ENCODE measurements at regions not wholly inside any gene's neighbourhood (a gene's known extent, or its start where the extent isn't known, plus 50 kb on each side); places are given as distances from the start of the nearest gene placed in this dataset.

DNA sequence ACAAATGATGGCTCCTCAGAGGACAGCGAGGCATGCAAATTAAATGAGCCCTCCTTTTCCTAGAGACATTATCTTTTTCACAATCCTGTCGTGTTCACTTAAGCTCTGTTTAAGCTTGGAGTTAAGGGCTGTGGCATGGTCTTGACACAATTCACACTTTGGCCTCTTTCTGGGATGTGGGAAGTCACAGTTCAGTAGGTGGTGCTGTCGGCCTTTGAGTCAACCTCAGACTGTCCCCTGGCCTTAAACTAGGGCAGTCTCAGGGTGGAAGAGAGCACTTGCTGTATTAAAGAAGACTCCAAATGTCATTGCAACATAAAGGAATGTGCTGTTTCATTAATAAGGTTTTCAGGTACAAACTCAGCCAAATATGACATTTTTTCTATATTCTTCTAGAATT is 351.0 kb downstream of the MCTP2 start (continued):
- TF ChIP-seq, protein P1, sequence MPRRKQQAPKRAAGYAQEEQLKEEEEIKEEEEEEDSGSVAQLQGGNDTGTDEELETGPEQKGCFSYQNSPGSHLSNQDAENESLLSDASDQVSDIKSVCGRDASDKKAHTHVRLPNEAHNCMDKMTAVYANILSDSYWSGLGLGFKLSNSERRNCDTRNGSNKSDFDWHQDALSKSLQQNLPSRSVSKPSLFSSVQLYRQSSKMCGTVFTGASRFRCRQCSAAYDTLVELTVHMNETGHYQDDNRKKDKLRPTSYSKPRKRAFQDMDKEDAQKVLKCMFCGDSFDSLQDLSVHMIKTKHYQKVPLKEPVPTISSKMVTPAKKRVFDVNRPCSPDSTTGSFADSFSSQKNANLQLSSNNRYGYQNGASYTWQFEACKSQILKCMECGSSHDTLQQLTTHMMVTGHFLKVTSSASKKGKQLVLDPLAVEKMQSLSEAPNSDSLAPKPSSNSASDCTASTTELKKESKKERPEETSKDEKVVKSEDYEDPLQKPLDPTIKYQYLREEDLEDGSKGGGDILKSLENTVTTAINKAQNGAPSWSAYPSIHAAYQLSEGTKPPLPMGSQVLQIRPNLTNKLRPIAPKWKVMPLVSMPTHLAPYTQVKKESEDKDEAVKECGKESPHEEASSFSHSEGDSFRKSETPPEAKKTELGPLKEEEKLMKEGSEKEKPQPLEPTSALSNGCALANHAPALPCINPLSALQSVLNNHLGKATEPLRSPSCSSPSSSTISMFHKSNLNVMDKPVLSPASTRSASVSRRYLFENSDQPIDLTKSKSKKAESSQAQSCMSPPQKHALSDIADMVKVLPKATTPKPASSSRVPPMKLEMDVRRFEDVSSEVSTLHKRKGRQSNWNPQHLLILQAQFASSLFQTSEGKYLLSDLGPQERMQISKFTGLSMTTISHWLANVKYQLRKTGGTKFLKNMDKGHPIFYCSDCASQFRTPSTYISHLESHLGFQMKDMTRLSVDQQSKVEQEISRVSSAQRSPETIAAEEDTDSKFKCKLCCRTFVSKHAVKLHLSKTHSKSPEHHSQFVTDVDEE (CRISPR knock-in tag; IDR thresholded peaks at IDR 0.05) = no peak
- TF ChIP-seq TCF4 (CRISPR knock-in tag; IDR thresholded peaks at IDR 0.05; ENCODE audit: borderline replicate concordance) (no peak), OSR1 (CRISPR knock-in tag; IDR thresholded peaks at IDR 0.05) (no peak), BACH2 (CRISPR knock-in tag; IDR thresholded peaks at IDR 0.05; ENCODE audit: borderline replicate concordance) (no peak), ARNTL (CRISPR knock-in tag; IDR thresholded peaks at IDR 0.05; ENCODE audit: borderline replicate concordance, low read depth) (no peak), ZFP30 (CRISPR knock-in tag; IDR thresholded peaks at IDR 0.05) (no peak), ZNF565 (CRISPR knock-in tag; conservative IDR thresholded peaks at IDR 0.05; ENCODE audit: low read depth) (no peak), PPARA (CRISPR knock-in tag; IDR thresholded peaks at IDR 0.05; ENCODE audit: borderline replicate concordance) (no peak), SNAI2 (CRISPR knock-in tag; IDR thresholded peaks at IDR 0.05) (no peak)

GRCh38 chr15:94584833-94585244 is 353.5 kb downstream of the MCTP2 start:
- TF ChIP-seq, protein P1 (CRISPR knock-in tag; IDR thresholded peaks at IDR 0.05) = no peak
- TF ChIP-seq, protein P2, sequence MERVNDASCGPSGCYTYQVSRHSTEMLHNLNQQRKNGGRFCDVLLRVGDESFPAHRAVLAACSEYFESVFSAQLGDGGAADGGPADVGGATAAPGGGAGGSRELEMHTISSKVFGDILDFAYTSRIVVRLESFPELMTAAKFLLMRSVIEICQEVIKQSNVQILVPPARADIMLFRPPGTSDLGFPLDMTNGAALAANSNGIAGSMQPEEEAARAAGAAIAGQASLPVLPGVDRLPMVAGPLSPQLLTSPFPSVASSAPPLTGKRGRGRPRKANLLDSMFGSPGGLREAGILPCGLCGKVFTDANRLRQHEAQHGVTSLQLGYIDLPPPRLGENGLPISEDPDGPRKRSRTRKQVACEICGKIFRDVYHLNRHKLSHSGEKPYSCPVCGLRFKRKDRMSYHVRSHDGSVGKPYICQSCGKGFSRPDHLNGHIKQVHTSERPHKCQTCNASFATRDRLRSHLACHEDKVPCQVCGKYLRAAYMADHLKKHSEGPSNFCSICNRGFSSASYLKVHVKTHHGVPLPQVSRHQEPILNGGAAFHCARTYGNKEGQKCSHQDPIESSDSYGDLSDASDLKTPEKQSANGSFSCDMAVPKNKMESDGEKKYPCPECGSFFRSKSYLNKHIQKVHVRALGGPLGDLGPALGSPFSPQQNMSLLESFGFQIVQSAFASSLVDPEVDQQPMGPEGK (CRISPR knock-in tag; IDR thresholded peaks at IDR 0.05; ENCODE audit: borderline replicate concordance) = no peak
- TF ChIP-seq ZNF565 (CRISPR knock-in tag; conservative IDR thresholded peaks at IDR 0.05; ENCODE audit: low read depth) = no peak
- no peak for TF ChIP-seq ZFP30 (CRISPR knock-in tag; IDR thresholded peaks at IDR 0.05)
- TF ChIP-seq BACH2 (CRISPR knock-in tag; IDR thresholded peaks at IDR 0.05; ENCODE audit: borderline replicate concordance) = no peak
- no peak for TF ChIP-seq ZNF8 (CRISPR knock-in tag; IDR thresholded peaks at IDR 0.05)

GRCh38 chr15:94586099-94586498 is 354.7 kb downstream of the MCTP2 start:
- ATAC-seq = no peak
- no peak for TF ChIP-seq ZC3H10 (CRISPR knock-in tag; IDR thresholded peaks at IDR 0.05)
- TF ChIP-seq, protein P2 (CRISPR knock-in tag; IDR thresholded peaks at IDR 0.05; ENCODE audit: borderline replicate concordance) = no peak
- no peak for TF ChIP-seq ESRRG (CRISPR knock-in tag; IDR thresholded peaks at IDR 0.05)
- TF ChIP-seq, protein P3, sequence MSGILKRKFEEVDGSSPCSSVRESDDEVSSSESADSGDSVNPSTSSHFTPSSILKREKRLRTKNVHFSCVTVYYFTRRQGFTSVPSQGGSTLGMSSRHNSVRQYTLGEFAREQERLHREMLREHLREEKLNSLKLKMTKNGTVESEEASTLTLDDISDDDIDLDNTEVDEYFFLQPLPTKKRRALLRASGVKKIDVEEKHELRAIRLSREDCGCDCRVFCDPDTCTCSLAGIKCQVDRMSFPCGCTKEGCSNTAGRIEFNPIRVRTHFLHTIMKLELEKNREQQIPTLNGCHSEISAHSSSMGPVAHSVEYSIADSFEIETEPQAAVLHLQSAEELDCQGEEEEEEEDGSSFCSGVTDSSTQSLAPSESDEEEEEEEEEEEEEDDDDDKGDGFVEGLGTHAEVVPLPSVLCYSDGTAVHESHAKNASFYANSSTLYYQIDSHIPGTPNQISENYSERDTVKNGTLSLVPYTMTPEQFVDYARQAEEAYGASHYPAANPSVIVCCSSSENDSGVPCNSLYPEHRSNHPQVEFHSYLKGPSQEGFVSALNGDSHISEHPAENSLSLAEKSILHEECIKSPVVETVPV (CRISPR knock-in tag; IDR thresholded peaks at IDR 0.05) = no peak
- no peak for TF ChIP-seq SNAI2 (CRISPR knock-in tag; IDR thresholded peaks at IDR 0.05)
- TF ChIP-seq, protein P1 (CRISPR knock-in tag; IDR thresholded peaks at IDR 0.05) = no peak
- no peak for TF ChIP-seq ZFP30 (CRISPR knock-in tag; IDR thresholded peaks at IDR 0.05)
- TF ChIP-seq TOX (CRISPR knock-in tag; IDR thresholded peaks at IDR 0.05; ENCODE audit: borderline replicate concordance) = no peak
- TF ChIP-seq ISL1 (CRISPR knock-in tag; IDR thresholded peaks at IDR 0.05) = no peak
- no peak for TF ChIP-seq CREB5 (CRISPR knock-in tag; IDR thresholded peaks at IDR 0.05; ENCODE audit: low read depth)
- no peak for TF ChIP-seq PPARA (CRISPR knock-in tag; IDR thresholded peaks at IDR 0.05; ENCODE audit: borderline replicate concordance)

More at GRCh38 chr15:94584833-94585244, 353.5 kb downstream of the MCTP2 start:
- no peak for ATAC-seq

All from SK-N-SH treated with all-trans-retinoic acid at 6 μM for 48 hours (cell line).